NCI-H187 treated with DMSO at 0.1 percent for 48 hours (cell line): ENCODE measurements at regions not wholly inside any gene's neighbourhood (a gene's known extent, or its start where the extent isn't known, plus 50 kb on each side); places are given as distances from the start of the nearest gene placed in this dataset.
A peak's percentile ranks its signal among the peaks of the same experiment; 100 is the strongest.

Source experiments
- DNase-seq: peaks from one replicate; lab custom pipeline; 2025; lab: John Stamatoyannopoulos, UW

- no peak for DNase-seq
Measured at GRCh38 chr14:26128931-26129671, 468.7 kb downstream of the NOVA1 start.

- no peak for DNase-seq
Measured at GRCh38 chr14:26124896-26125438, 472.9 kb downstream of the NOVA1 start.

GRCh38 chr14:26123459-26123858 is 474.4 kb downstream of the NOVA1 start:
- no peak for DNase-seq

- DNase-seq, result no peak
Measured at GRCh38 chr14:26121181-26121580, 476.7 kb downstream of the NOVA1 start.

- no peak for DNase-seq
Measured at GRCh38 chr14:26113911-26114640, 483.8 kb downstream of the NOVA1 start.

- no peak for DNase-seq
Measured at GRCh38 chr14:26104717-26105116, 493.1 kb downstream of the NOVA1 start.

- DNase-seq, result no peak
Measured at GRCh38 chr14:26097852-26098251, 500.0 kb downstream of the NOVA1 start.

- DNase-seq, result no peak
Measured at GRCh38 chr14:26088275-26088674, 509.6 kb downstream of the NOVA1 start.

- DNase-seq, result no peak
Measured at GRCh38 chr14:26081043-26081442, 516.8 kb downstream of the NOVA1 start.

GRCh38 chr14:26078561-26078960 is 519.3 kb downstream of the NOVA1 start:
- peak; percentile 24 for DNase-seq

GRCh38 chr14:26074892-26075291 is 522.9 kb downstream of the NOVA1 start:
- no peak for DNase-seq

- DNase-seq, result no peak
Measured at GRCh38 chr14:26070443-26070842, 527.4 kb downstream of the NOVA1 start.

- no peak for DNase-seq
Measured at GRCh38 chr14:26067786-26068459, 529.9 kb downstream of the NOVA1 start.

- DNase-seq, result no peak
Measured at GRCh38 chr14:26067341-26067740, 530.5 kb downstream of the NOVA1 start.

GRCh38 chr14:26056036-26056616 is 541.7 kb downstream of the NOVA1 start:
- DNase-seq, result no peak

GRCh38 chr14:26032348-26032747 is 565.5 kb downstream of the NOVA1 start:
- no peak for DNase-seq

- DNase-seq, result no peak
Measured at GRCh38 chr14:26026384-26026783, 571.4 kb downstream of the NOVA1 start.

GRCh38 chr14:26023967-26024366 is 573.9 kb downstream of the NOVA1 start:
- no peak for DNase-seq

GRCh38 chr14:26021759-26022158 is 576.1 kb downstream of the NOVA1 start:
- no peak for DNase-seq

- DNase-seq, result no peak
Measured at GRCh38 chr14:26017270-26017669, 580.6 kb downstream of the NOVA1 start.

- DNase-seq, result no peak
Measured at GRCh38 chr14:26008290-26008689, 589.5 kb downstream of the NOVA1 start.

- DNase-seq, result no peak
Measured at GRCh38 chr14:26004342-26004741, 593.5 kb downstream of the NOVA1 start.
